Vagina (tissue), 2 donors: ENCODE measurements at regions not wholly inside any gene's neighbourhood (a gene's known extent, or its start where the extent isn't known, plus 50 kb on each side); places are given as distances from the start of the nearest gene placed in this dataset.

Experiments used
- CTCF ChIP-seq, 3 experiments: fragments of 450-650 bp in 2 of 3; fragments of 200-600 bp in 1 of 3; sonication (generic) in 1 of 3; IDR thresholded peaks; one replicate each; pipeline ENCODE4 v1.5.1; 2017 to 2019; ENCODE audit warnings: antibody characterized with exemption in 3 of 3, mild to moderate bottlenecking in 2 of 3, moderate library complexity in 2 of 3
- POLR2A ChIP-seq, 2 donors: fragments of 450-650 bp; IDR thresholded peaks; one replicate each; pipeline ENCODE4 v1.6.1; 2017; ENCODE audit warnings: antibody characterized with exemption in 2 of 2, mild to moderate bottlenecking in 2 of 2, moderate library complexity in 2 of 2

- TF ChIP-seq CTCF (IDR thresholded peaks at IDR 0.05) (no peak), POLR2A (IDR thresholded peaks at IDR 0.05) (no peak)
These were observed 946.0 kb upstream of the CHAC2 start for GRCh38 chr2:52821631-52822030.
